Stimulated activated CD4-positive, alpha-beta T cell treated with anti-CD3 and anti-CD28 coated beads, Interleukin-2, amount 100 ng/mL, for 48 hours (primary cell): ENCODE measurements at regions not wholly inside any gene's neighbourhood (a gene's known extent, or its start where the extent isn't known, plus 50 kb on each side); places are given as distances from the start of the nearest gene placed in this dataset.

Experiments
- DNase-seq, 2 donors: peaks; one replicate each; pipeline ENCODE4 v3.0.0-alpha.2; 2020

DNA sequence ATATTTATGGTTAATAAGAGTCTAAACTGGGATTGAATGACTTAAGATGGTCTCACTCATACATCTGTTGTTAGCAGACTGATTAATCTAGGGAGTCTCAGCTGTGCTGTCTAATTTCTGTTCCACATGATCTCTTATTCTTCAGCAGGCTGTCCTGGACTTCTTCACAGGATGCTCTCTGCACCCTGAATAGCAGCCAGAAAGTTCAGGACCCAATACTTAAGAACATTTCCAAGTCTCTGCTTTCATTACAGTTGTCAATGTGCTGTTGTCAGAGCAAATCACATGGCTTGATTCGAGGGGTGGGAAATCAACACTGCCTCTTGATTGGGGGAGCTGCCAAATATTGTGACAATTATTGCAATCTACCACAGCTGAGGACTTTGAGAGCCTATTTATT lies 627.1 kb upstream of the SLC8A1 start:
- DNase-seq = no peak

DNA sequence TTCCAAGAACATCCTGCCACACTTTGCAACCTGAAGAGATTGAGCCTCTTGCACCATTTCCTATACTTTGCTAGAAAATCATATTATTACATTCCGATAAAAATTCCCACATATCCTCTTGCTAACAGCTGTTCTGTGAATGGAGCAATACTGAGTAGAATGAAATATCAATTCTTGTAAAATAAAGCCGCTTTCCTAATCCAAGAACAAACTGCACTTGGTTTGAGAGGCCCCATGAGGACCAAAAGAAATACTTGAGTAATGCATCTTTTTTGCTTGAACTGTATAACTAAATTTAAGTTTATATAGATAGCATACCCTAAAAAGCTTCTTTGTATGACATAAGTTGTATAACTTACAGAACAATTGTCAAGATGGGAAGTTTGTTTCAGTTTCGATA lies 632.4 kb upstream of the SLC8A1 start:
- DNase-seq = no peak

DNA sequence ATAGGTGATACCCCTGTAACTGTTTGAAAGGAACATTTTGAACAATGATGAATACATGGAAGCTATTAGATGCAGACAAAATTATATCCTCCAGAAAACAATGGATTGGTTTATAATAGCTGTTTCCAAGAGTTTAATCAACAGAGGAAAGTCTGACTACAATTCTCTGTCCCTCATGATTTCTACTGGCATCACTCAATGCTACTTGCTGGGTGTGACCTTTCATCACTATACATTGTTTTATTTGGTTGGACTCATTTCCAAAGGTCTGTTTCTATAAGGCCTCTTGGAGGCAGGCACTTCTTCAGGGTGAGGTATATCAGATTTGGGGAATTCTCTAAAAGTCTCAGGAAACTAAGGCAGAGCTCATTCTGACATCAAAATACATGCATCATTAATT lies 636.1 kb upstream of the SLC8A1 start:
- no peak for DNase-seq

DNA sequence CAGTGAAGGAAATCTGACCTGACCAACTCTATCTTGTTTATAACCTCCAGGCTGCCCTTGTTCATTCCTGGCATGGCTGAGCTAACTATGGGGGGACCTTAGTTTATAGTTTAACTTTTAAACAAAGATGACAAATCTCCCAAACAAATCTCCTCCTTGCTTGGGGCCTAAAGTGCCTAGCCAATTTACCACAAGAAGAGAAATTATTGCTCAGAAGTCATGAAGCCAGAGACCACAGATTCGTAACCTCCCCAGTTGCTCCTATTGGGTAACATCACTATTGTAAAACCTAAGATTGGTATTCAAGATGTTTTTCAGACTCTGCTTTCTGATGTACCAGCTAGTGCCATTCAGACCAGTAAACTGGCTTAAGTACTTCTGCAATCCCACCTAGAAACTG lies 649.4 kb upstream of the SLC8A1 start:
- no peak for DNase-seq

DNA sequence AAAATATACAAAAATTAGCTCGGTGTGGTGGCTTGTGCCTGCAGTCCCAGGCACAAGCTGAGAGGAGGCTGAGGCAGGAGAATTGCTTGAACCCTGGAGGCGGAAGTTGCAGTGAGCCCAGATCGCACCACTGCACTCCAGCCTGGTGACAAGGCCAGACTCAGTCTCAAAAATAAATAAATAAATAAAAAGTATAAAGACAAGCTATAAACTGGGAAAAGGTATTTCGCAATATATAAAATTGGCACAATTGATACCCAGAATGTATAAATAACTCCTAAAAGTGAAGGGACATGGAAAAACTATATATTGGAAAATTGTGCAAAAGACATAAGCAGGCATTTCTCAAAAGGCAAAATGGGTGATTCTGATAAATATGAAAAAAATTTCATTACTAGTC lies 657.9 kb upstream of the SLC8A1 start:
- no peak for DNase-seq

DNA sequence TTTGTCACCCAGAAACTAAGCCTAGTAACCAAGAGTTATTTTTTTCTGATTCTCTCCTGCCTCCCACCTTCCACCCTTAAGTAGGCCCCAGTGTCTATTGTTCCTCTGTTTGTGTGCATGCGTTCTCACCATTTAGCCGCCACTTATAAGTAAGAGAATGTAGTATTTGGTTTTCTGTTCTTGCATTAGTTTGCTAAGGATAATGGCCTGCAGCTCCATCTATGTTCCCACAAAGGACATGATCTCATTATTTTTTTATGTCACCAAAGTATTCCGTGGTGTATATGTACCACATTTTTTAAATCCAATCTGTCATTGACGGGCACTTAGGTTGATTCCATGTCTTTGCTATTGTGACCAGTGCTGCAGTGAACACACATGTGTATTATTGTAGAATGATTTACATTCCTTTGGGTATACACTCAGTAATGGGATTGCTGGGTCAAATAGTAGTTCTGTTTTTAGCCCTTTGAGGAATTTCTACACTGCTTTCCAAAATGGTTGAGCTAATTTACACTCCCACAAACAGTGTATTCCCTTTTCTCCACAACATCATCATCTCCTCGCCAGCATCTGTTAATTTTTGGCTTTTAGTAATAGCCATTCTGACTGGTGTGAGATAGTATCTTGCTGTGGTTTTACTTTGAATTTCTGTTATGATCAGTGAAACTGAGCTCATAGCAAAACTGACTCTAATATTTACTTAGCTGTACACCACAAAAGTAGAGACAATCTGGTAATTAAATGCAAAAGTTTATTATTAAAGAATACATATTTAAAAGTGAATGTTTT lies 660.1 kb upstream of the SLC8A1 start:
- DNase-seq = no peak

DNA sequence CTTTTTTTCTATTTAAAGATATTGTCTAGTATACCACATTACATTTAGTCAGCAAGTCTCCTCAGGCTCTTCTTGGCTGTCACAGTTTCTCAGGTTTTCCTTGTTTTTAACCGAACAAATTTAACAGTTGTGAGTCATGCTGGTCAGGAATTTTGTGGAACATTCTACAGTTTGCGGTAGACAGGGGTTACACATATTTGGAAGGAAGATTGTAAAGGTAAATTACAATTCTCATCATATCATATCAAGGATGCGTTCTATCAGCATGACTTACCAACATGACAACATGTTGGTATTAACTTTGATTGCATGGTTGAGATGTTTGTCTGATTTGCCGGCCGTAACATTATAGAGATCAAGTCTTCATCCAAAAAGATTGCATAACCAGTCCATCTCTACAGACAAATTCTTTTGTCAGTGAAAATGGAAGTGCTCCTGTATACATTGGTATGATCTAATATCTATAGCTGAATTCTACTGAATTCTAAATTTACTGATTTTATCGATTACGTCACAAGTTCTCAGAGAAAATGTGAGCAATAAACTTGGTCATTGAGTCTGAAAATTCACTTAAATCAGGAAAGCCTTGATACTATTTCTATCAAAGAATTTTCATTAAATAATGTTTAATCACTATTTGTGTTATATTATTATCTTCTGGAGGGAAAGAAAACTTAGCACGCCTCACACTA lies 664.4 kb upstream of the SLC8A1 start:
- DNase-seq = no peak

DNA sequence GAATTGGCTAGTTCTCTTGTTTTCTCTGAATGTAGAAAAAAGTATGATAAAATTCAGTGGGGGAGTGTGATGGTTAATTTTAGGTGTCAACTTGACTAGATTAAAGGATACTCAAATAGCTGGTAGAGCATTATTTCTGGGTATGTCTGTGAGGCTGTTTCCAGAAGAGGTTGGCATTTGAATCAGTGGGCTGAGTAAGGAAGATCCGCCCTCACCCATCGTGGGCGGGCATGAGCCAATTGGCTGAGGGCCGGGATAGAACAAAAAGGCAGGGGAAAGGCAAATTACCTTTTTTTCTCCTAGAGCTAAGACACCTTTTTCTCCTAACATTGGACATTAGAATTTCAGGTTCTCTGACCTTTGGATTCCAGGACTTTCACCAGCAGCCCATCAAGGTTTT lies 667.6 kb upstream of the SLC8A1 start:
- DNase-seq = no peak

DNA sequence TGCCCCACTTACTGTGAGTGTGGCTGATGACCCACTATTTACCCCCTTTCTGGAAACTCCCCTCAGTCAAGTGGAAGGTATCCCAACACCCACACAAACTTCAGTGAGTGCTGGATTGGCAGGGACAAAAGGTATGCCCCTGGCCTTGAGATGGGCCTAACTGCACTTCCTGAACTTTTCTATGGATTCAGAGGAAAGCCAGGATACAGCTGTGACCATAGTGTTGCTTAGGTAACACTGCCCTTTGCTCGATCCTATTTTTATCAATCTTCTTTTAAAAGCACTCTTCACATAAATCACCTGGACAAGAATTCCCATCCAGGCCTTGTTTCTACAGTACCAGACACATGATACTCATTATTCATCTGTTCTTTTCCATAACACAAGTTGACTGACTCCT lies 671.5 kb upstream of the SLC8A1 start:
- no peak for DNase-seq

DNA sequence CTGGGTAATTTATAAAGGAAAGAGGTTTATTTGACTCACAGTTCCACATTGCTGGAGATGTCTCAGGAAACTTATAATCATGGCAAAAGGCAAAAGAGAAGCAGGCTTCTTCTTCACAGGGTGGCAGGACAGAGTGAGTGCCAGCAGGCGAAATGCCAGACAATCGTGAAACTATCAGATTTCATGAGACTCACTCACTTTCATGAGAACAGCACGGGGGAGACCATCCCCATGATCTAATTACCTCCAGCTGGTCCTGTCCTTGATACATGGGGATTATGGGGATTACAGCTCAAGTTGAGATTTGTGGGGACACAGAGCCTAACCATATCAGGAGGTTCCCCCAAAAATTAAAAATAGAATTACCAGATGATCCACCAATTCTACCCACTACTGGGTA lies 675.5 kb upstream of the SLC8A1 start:
- DNase-seq = no peak

DNA sequence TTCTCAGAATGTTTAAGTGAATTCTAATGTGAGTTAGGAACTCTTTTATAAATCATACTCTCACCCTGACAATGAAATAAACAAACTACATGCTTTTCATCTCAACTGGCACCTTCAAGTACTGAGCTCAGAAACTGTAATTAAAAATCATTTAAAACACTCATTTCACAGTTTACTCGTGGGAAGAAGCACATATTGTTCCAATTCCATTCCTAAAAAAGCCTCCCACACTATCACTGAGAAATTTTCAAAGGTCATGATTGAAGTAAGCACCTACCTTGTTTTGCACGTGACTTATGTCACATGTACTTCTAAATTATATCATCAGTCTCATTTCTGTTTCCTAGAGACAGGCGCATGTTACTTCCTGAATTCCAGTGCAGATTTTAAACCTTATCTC lies 678.1 kb upstream of the SLC8A1 start:
- no peak for DNase-seq

DNA sequence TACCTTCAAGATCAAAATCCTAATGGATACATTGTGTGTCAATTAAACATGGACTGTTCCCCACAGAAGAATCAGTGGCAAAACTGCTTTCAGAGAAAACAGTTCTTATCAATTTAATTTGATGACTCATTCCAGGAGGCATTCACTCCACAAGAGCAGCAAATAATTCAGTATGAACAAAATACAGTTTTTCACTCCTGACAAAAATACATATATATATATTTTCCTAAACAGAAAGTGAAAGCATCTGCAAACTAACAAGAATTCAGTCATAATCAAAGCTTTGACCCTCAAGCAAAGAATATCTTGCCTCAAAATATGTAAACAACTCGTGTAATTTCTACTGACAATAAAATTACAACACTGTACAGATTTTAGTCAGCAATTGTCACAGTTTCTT lies 685.1 kb upstream of the SLC8A1 start:
- no peak for DNase-seq

DNA sequence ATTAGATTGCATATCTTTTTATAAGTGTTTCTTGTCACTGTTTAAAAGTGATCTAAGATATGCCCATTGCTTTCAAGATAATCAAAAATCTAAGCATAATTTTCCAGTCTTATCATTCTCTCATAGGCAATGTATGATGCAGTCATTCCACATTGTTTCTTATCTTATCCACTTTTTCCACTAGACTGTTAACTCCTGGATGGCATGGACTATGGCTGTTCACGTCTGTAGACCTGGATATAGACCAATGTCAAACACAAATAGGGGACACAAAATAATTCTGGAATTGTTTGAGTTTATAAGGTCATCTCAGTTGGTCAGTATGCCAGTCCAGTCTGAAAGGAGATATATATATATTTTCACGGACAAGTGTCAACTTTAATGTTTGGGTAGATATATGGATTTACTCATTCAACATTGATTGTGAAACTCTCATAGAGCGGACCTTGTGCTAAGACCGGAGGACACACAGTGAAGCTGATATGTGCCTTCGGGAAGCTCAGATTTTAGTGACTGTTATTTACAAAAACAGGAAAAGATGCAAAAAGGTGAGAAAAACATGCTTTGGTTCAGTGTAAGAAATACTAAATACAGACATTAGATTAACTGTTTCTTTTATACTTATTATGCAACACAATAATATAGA lies 689.4 kb upstream of the SLC8A1 start:
- DNase-seq = no peak

DNA sequence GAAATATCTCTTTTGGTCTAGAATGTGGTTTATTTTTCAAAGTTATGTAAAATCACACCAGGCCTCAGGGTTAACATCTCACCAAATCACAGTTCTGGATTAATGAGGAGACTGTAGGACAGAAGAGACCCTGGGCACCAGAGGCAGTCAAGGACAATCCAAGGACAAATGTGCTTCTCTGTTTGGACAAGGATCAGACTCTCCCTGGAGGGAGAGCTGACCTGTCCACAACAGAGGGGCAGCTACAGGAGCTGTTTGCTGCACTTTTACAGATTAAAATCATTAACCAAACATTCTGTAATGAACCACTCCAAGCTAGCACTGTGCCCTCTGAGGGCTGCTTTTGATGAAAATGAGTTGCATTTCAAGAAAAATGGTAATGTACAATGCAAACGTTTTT lies 690.6 kb upstream of the SLC8A1 start:
- no peak for DNase-seq

DNA sequence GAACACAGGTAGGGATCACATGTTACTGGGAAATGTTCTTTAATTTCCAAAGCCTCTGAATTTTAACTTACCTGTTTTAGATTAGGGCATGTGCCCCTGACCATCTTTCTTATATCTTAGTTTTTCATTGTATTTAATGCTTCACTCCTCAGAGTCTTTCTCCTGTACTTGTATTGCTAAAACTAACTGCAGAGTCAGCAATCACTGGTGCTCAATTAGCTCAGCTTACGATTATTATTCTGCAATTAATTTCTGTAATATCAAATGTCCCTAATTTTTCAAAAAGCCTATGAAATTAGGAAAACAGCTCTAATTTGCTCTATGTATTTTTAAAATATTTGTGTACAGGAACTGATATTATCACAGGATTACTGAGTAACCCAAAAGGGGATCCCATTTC lies 693.2 kb upstream of the SLC8A1 start:
- DNase-seq = no peak

DNA sequence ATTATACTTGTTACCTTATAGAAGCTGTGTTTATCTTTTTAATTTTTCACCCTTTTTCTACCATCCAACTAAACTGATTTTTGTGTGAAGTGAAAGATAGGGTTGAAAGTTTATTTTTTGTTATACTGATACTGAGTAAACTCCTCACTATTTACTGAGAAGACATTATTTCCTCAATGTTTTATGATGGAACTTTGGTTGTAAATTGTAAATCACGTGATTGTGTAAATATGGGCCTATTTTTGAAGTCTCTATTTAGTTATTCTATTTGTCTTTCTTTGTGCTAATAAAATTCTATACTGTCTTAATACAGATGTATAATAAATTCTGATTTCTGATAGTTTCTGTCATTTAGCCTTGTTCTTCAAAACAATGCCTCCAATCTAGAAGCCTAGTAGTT lies 697.2 kb upstream of the SLC8A1 start:
- no peak for DNase-seq

DNA sequence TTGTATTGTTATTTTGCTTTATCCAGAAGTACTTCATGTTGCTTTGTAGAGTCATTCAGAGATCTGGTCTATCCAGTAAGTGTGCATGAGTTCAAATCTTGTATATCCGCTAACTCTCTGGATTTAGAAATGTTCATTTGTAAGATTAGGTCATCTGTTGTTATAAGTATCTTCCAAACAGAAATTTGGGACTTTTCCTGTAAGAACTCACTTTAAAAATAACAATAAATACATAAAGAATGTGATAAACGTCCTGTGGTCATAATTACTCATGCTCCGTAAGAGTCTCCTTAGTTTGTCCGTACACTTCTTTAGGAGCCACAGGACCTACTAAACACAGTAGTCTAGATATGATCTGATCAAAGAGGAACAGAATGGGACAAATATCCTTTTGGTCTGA lies 699.9 kb upstream of the SLC8A1 start:
- no peak for DNase-seq

DNA sequence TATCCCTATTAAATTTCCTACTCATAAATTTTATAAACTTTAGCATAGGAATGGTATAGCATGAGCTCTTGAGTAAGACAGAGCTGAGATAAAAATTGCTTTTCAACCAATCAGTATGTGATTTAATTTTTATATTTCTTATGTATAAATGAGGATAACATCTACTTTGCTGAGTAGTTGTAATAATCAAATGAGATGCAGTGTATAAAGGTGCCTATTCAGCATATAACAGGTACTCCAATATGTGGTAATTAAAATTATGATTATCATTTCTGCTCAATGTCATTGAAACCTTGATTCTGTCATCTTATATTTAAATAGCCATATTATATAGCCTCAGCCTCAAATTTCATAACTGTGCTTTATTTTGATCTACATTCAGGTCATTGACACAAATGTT lies 700.4 kb upstream of the SLC8A1 start:
- no peak for DNase-seq

DNA sequence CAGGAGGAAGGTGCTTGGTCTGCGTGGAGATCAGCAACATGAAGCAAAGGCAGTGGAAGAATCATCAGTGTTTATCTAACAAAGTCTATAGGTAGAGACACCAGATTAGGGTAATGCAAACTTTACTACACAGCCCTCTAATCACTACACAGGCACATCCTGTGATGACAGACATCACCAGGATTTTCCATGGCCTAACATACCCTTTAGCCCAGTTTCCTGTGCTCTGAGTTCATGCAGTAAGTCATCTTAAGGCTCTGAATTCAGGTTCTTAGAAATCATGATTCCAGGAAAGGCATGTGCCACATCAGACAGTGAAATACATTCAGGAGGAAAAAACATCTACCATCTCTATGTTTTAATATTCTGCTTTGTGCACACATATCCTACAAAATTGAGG lies 708.5 kb upstream of the SLC8A1 start:
- no peak for DNase-seq

DNA sequence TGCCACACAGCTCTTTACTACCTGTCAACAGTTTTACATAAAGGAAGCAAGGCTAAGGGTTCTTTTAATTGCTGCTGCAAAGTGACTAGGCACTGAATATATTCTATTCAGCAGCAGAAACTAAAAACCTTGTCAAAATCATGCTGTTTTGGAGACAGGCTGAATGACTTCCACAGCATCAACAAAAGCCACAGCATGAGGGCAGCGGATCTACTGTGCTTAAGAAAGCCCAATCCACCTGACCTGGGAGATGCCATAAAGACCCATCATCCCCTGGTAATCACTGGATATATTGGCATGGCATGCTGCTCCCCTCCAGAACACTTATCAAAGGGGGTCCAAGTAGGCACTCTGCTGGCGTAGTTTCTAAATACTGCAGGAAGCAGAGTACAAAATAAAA lies 715.1 kb upstream of the SLC8A1 start:
- no peak for DNase-seq

DNA sequence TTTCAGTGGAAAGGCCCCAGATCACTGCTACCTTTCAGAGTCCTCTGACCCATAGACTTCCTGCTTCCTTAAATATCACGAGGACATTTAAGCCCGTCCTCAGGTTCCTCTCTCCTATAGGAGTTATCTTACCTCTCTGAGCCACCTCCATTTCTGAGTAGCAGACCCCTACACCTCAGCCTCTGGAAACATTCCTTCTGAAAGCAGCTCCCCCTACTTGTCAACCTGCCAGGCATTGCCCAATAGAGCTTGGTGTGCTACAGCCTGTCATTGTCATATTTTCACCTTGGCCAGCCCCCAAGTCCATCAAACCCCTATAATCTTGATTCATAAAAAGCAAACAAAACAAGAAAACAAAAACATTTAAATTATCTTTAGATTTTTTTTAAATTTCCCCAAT lies 717.9 kb upstream of the SLC8A1 start:
- DNase-seq = no peak

DNA sequence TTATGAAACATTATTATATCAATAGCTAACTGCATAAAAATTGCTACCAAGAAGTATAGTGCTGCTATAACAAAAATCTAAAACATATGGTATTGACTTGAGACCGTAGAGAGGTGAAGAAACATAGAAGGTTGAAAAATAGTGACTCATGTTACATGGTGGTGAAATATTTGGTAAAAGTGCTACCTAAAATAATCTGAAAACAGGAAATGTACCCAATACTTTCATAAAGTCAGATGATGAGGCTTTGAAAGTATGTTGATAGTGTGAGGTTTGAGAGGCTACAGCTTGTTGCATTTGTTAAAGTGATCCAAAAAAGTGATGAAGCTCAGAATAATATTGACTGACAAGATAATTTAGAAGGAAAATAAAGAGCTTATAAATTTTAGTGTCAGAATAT lies 718.7 kb upstream of the SLC8A1 start:
- no peak for DNase-seq

DNA sequence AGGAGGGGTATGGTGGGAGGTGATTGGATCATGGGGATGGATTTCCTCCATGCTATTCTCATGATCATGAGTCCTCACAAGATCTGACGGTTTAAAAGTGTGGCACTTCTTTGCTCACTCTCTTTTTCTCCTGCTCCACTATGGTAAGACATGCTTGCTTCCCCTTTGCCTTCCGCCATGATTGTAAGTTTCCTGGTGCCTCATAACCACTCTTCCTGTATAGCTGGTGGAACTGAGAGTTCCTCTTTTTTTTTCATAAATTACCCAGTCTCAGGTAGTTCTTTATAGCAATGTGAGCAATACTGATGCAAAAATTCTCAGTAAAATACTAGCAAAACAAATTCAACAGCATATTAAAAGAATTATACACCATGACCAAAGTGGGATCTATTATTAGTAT lies 728.5 kb upstream of the SLC8A1 start:
- DNase-seq = no peak

DNA sequence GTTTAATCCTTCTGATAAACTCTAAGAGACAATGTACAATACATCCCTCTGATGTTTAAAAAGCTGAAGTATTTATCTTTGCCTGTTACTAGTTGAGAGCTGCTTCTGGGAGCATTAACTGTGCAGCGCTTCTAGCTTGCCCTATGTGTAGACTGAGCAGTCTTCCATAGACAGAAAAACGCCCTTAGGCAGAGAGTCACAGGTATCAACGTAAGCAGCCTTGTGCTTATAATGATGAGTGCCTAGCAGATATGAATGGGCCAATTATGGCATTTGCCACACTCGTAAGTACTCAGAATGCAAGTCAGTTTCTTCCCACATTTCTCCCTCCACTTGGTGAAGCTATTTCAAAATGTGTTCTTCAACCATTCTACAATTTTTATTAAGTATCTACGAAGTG lies 731.1 kb upstream of the SLC8A1 start:
- no peak for DNase-seq
